ENCODE measurements at regions not wholly inside any gene's neighbourhood (a gene's known extent, or its start where the extent isn't known, plus 50 kb on each side); places are given as distances from the start of the nearest gene placed in this dataset.

DNA sequence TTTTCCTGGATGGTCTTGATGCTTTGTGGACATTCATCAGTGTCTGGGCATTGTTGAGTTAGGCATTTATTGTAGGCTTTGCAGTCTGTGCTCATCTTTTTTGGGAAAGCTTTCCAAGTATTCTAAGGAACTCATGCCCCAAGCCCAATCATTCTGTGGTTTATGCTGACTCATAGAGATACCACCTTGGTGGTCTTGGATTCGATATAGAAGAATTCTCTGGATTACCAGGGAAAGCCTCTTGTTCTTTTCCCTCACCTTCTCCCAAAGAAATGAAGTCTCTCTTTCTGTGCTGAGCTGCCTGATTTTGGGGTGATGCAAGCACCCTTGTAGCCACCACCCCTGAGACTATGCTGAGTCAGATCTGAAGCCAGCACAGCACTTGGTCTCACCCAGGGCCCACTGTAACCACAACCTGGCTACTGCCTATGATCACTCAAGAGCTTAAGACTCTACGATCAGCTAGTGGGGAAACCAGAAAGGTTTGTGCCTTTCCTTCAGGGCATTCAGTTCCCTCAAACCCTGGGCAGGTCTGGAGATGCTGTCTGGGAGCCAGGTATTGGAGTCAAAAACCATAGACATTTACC is 422.6 kb downstream of the NUF2 start:
- DNase-seq (ENCODE audit: low read depth) = no peak

DNA sequence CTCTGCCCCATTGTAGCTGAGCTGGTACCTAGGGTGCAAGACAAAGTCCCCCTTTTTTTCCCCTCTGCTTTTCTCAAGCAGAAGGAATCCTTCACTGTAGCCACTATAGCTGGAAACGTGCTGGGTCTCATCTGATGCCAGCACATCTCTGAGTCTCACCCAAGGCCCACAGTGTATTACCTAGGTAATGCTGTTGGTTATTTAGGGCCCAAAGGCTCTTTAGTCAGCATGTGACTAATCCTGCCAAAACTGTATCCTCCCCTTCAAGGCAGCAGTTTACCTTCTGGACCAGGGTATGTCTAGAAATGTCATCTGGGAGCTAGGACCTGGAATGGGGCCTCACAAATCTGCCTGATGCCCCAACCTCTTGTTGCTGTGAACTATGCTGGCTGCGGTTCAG is 423.4 kb downstream of the NUF2 start:
- DNase-seq (ENCODE audit: low read depth) = no peak

DNA sequence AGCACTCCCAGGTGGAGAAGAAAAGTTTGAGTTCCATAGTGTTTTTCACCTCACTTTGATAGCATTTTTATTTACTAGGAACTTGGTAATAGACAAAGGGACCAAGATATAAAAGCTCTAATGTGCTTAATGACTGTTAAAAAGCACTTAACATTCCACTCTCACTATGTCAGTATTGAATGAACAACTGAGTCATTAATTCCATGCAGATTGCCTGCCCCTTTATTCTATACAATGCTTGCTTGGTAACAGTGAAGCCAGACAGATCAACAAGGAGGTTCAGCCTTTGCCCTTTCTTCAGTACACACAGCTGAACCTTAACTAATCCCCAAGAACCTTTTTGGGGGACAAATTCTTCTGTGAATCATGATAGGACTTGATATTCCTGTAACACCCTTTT is 425.5 kb downstream of the NUF2 start:
- DNase-seq (ENCODE audit: low read depth) = no peak

DNA sequence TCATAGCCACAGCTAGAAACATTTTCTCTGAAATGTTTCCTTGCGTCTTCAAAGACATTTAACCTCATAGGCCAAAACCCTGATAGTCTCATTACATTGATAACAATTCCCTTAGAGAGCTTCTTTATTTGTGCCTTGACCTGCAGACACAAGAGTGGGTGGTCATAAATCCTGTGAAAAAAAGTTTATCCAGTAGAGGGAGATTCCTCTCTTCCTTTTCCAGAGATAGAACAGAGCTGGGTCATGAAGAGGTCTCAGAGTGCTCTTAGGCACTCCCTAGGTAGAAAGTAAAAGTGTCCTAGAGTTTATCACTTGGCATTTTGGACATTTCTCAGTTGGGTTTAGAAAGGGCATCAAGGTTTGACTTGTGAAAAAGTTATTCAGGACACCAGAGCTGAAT is 426.1 kb downstream of the NUF2 start:
- no peak for DNase-seq (ENCODE audit: low read depth)

DNA sequence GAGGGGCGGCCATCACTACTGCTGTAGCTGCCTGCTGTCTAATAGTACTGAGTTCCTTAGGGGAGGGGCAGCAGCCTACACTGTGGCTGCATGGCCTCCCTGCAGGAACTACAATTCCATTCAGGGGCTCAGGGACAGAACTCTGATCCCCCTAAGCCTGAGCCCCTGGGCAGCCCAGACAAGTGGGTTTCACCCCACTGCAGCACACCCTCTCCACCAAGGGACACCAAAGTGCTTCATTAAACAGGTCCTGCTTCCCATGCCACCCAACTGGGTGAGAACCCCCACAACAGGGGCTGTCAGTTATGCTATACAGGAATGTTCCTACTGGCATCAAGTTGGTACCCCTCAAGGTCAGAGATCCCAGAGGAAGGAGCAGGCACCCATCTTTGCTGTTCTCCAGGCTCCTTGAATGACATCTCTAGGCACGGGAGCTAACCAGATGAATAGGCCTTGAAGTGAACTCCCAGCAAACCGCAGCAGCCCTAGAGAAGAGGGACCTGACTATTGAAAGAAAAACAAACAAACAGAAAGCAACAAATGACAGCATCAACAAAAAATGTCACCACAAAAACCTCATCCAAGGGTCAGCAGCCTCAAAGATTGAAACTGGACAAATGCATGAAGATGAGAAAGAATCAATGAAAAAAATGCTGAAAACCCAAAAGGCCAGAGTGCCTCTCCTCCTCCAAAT is 437.4 kb downstream of the NUF2 start:
- DNase-seq (ENCODE audit: low read depth) = no peak

DNA sequence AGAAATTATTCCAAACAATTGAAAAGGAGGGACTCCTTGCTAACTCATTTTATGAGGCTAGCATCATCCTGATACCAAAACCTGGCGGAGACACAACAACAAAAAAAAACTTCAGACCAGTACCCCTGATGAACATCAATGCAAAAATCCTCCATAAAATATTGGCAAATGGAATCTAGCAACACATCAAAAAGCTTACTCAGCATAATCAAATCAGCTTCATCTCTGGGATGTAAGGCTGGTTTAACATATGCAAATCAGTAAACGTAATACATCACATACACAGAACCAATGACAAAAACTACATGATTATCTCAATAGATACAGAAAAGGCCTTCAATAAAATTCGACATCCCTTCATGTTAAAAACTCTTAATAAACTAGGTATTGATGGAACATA is 440.1 kb downstream of the NUF2 start:
- DNase-seq (ENCODE audit: low read depth) = no peak

DNA sequence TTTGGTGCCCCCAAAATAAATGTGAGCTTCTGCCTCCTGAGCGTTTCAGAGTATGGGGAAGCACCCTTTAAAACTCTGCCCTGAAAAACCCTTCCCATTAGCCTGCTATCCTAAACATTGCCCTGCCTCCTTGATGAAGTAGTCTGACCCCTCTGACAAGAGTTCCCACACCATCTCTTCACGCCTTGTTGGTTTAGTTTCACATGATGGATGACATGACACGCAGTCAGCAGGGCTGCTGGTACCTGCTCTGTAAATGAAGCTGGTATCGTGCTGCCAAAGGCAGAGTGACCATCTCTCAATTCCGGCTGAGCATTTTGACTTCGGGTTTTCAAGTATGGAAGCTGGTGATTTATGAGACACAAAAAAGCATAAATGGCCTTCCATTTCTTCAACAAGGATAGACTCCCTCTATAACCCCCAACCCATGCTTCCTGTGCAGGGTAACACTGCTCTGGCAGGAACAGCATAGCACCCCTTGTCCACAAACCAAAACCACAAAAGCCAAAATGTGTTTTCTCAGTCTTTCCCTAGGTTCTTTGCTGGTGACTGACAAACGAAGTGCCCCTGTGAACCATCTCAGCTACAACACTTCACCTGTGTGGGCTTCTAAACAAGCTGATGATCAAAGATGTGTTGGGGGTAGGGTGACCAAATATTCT is 444.6 kb downstream of the NUF2 start:
- DNase-seq (ENCODE audit: low read depth) = no peak

DNA sequence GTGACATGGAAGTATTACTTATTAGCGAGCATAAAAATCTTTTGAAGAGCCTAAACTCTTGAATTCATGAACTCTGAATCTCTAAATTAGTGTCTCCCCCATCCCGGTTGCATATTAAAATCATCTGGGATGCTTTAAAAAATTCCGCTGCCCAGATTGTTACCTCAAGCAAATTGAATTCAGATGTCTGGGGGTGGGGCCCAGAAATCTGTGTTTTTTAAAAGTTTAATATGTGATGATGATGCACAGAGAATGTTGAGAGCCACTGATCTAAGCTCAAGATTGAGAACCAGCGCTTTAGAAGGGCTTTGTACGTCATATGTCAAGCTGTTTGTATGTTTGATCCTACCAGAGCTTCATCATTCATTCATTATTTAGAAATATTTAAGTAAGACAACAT is 446.8 kb downstream of the NUF2 start:
- DNase-seq (ENCODE audit: low read depth) = no peak

DNA sequence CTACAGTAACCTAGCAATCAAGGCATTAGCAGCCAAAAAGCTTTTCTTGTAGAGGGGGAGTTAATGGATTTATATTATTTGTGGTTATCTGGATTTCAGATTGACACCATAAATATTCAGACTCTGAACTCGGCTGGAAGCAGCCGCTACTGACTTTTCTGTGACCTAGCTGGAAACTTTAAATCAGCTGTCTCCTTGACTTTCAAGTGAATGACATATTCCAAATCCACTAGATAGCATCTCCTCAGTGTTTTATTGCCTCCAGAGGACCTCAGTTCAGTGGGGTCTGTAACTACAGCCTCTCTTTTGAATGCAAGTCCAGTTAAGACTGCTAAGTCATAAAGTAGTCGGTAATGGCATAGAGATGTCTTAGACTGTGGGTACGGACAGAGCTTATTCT is 448.5 kb downstream of the NUF2 start:
- no peak for DNase-seq (ENCODE audit: low read depth)

DNA sequence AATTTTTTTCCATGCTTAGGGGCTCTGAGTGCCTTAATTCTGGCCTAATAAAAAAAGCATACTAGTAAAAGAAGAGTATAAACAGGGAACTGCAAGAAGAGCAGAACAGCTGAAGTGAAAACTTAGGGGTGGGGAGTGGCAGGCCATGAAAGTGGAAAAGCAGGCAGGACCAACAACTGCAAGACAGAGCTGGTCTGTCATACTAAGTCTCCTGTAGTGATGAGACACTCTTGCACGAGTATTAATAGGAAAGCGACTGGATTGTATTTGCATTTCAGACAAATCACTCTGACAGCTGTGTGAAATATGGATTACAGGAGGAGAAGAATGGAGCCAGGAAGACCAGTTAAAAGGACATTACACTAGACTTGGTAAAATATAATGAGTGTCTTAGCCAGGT is 449.9 kb downstream of the NUF2 start:
- DNase-seq (ENCODE audit: low read depth) = no peak

DNA sequence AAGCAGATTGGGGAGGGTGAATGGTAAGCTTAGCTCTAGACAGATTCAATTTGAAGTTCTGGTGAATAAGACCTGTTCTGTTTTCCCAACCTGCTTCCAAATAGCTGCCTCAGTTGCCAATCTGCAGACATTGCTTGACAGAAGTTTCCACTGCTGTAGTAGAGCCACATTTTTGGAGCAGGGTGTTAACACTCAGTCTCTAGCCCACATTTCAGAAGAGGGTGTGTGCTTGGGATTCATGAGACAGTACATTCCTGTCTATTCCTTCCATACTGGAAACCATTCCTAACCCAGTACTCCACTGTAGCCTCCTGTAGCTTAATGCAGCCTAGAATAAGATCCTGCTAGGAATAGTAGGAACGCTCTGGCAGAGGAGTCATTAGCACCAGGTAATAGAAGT is 450.5 kb downstream of the NUF2 start:
- no peak for DNase-seq (ENCODE audit: low read depth)

DNA sequence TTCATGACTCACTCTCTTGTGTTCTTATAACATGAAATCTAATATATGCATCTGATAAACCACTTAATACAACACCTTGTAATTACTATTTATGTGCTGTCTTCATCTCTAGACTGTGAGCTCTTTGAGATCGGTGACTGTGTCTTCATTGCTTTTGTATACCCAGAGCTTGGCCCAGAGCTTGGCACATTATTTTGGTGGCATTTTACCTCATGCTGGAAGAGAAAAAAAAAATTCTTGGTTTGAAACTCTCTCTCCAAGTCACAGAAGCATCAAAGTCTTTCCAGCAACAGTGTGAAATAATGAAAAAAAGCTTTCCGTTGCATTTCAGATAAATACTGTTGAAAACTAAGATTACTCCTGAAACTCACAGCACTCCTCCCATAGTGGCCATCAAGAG is 451.6 kb downstream of the NUF2 start:
- DNase-seq (ENCODE audit: low read depth) = no peak

DNA sequence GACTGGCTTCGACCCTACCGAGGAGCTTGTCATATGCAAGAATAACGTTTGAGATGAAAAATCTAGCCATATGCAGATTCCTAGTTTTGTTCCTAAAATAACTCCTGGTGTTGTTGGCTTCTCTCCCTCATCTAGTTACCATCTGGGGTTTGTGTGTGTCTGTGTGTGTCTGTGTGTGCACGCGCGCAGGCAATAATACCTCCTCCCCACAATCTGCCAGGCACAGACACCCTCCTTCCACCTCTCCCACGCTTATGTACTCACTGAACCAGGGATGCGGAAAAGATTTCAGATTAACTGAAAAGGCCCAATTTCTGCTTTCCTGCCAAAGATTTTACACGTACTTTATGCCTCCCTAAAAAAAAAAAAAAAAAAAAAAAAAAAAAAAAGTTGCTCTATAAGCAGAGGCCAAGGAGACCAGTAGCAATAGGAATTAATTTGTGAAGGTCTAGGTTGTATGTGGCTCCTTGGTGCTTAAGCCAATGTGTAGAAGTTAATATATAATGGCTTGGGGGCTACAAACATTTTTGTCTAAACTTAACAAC is 452.7 kb downstream of the NUF2 start:
- DNase-seq (ENCODE audit: low read depth) = no peak

DNA sequence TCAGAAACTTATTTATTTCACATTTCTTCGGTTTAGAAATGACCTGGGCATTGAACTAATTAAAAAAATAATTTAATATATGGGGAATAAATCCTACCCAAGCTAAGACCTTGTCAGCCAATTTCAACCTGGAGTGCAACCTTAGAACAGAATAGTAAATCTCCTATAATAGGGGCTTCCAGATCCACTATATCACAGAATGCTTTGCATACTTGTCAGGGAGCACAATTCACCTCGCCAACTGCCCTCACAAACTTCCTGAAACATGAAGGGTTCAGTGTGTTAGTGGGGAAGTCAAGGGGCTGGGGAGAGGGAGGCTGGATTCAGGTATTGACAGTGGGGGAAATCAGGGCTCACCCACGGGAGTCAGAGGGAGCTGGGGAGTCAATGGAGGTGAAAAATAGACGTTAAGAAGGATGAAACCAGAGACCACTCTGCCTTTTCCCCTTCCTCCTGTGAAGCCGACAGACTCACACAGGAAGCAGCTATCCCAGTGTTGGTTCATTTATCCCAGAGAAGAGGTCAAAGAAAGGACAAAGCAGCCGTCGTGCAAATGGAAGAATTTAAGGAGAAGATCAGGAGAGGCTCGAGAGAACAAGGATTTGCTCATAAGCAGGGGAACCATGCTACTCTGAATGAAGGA is 453.3 kb downstream of the NUF2 start:
- DNase-seq (ENCODE audit: low read depth) = no peak

DNA sequence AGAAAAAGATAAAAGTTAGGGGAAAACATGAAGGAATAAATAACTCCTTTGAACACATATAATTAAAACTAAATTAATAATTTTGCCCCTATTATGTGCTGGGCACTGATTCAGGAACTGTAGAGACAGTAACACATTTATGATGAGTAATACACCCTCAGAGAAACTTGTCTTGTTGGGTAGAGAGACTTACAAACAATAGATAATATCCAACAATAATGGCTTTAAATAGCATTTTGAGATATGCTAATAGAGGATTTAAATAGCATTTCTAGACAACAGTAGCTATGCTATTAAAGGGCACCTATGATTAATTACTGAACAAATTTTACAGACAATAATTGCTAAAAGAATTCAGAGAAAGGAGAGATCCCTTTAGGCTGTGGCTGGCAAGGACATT is 455.5 kb downstream of the NUF2 start:
- no peak for DNase-seq (ENCODE audit: low read depth)

DNA sequence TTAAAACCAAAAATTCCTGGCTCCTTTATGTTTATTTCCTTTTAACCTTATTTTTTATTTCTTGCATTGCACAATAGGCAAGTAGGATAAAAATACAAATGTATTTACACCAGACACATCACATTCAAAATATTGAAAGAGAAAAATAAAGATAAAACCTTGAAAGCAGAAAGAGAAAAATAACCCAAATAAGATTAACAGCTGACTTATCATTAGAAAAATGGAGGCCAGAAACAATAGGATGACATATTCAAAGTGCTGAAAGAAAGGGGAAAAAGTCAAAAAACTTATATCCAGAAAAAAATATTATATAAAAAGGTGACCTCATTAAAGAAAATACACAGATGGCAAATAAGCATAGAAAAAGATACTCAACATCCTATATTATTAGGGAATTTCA is 459.4 kb downstream of the NUF2 start:
- no peak for DNase-seq (ENCODE audit: low read depth)

DNA sequence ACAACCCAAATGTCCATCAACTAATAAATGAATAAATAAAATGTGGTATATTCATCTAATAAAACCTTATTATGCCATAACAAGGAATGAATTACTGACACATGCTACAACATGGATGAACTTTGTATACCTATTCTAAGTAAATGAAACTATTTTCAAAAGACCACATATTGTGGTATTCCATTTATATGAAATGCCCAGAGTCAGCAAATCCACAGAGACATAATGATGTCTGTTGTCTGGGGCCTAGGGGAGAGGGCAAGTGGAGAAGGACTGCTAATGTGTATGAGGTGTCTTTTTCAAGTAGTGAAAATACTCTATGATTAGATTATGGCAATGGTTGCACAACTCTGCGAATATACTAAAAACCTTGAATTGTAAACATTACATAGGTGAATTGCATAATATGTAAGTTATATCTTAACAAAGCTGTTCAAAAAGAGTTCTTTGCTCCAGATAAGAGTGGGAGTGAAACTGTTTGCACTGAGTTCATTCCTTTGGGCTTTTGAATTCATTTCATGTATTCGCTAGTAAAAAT is 464.2 kb downstream of the NUF2 start:
- no peak for DNase-seq (ENCODE audit: low read depth)

DNA sequence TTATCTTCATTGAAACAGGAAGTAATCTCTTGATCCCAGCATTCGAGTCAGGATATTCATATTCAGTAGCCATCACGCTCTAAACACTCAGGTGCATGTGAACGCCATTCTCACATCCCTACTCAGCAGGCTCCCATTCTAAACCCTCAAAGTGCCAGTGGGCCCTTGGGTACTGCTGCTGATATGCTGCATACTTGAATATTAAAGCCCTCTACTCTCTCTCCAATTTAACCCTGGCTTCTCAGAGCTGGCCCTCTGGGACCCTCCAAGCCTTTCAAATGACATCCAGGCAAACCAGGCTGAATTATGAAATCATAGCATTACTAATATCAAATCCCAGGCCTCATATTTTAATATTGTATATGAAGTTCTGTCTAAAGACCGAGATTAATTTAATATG is 468.2 kb downstream of the NUF2 start:
- DNase-seq (ENCODE audit: low read depth) = no peak

DNA sequence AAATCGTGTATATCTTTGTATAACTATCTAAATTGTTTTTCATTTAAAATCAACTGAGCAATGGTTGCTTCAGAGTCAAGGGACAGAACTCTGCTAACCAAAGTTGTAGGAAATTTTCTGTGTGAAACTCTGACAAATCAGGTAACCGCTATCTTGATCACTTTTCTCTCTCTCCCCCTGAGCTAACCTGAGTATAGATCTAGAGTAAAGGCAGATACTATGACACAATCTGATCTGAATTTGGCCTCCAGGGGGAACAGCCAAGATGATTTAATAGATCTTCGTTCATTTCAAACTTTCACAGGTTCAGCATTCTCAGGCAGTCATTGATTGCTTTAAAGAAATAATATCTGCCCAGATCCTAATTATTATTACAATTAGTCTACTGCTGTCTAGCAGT is 472.8 kb downstream of the NUF2 start:
- no peak for DNase-seq (ENCODE audit: low read depth)

DNA sequence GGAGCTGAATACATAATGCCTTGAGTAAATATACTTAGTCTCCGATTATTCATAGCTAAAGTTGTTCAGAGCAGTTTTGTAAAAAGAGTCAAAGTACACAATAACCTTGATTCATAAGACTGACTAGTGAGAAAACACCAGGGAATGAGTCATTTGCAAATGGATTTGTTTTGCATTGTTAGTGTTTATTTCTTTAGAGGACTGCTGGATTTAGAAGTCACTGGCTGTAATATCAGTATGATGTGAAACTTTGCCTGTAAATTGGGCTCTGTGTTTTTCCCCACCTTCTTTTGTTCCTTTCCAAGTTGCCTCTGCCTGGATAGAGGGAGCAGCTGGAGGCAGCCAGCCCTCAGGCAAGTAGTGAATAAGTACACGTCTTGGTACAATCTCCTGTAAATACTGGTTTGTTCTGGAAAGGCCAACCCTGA is 474.7 kb downstream of the NUF2 start:
- DNase-seq (ENCODE audit: low read depth) = peak; percentile 13

DNA sequence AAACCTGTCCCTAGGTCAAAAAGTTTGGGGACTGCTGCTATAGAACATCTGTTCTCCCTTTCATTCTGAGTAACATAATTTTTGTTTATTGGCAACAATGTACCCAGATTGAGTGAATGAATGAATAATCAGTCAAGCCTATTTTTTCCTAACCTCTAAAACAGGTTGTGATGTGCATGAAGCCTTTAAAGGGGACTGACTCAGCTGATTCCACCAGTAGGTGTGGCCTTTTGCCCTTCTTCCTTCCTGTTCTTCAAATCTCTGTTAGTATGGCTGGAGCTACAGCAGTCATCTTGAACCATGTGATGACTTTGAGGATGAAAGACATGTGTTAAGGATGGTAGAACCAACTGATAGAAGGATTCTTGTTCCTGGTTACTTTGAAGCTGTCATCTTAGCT is 476.1 kb downstream of the NUF2 start:
- no peak for DNase-seq (ENCODE audit: low read depth)

DNA sequence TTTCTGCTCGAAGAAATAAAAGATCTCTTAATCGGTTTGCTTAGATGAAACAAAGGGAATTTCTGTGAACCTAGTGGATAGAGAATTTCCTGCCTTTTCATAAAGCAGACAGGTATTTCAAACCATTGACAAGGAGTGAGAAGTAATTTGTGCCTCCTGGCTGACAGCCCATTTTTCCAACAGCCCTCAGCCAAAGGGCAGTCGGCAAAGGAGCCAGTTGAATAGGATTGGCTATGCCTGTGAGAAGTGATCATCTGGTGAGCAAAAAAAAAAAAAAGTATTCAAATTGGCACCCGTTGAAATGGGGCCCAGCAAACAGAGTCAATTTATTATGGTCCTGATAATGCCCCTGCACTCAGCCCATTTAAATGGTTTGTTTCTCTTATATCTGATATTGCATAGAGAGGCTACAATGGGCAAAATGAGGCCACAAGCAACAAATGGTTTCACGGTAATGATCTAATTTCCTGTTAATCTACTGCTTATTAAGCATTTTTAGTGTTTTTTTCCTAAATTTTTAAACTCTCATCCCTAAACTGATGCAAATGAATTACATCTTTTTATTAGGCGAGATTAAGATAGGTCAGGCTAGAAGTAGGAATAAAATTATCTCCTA is 477.5 kb downstream of the NUF2 start:
- no peak for DNase-seq (ENCODE audit: low read depth)

Measured in stromal cell of bone marrow (primary cell).